GM21723 (cell line): ENCODE measurements at regions not wholly inside any gene's neighbourhood (a gene's known extent, or its start where the extent isn't known, plus 50 kb on each side); places are given as distances from the start of the nearest gene placed in this dataset.

ENCODE experiments used
- ATAC-seq: cut with Tn5 transposase; IDR thresholded peaks from one replicate; pipeline ENCODE4 v1.9.1; 2021; ENCODE audit warnings: mild to moderate bottlenecking, moderate library complexity; ENCODE audit not compliant: unreplicated experiment

GRCh38 chr19:28429356-28429755 is 783.6 kb downstream of the UQCRFS1 start:
- ATAC-seq, result no peak

- no peak for ATAC-seq
Measured at GRCh38 chr19:28428663-28429348, 784.1 kb downstream of the UQCRFS1 start.

GRCh38 chr19:28427376-28428083 is 785.4 kb downstream of the UQCRFS1 start:
- no peak for ATAC-seq

- no peak for ATAC-seq
Measured at GRCh38 chr19:28426730-28427225, 786.2 kb downstream of the UQCRFS1 start.

GRCh38 chr19:28426110-28426729 is 786.7 kb downstream of the UQCRFS1 start:
- ATAC-seq, result no peak

GRCh38 chr19:28425046-28425931 is 787.7 kb downstream of the UQCRFS1 start:
- no peak for ATAC-seq

- ATAC-seq, result no peak
Measured at GRCh38 chr19:28424662-28425045, 788.3 kb downstream of the UQCRFS1 start.

GRCh38 chr19:28424077-28424476 is 788.9 kb downstream of the UQCRFS1 start:
- ATAC-seq, result no peak

- ATAC-seq, result no peak
Measured at GRCh38 chr19:28422791-28423650, 789.9 kb downstream of the UQCRFS1 start.

- ATAC-seq, result no peak
Measured at GRCh38 chr19:28422046-28422445, 790.9 kb downstream of the UQCRFS1 start.

GRCh38 chr19:28420811-28421550 is 792.0 kb downstream of the UQCRFS1 start:
- ATAC-seq, result no peak

GRCh38 chr19:28419312-28419711 is 793.6 kb downstream of the UQCRFS1 start:
- no peak for ATAC-seq

- ATAC-seq, result no peak
Measured at GRCh38 chr19:28417361-28417760, 795.6 kb downstream of the UQCRFS1 start.

- no peak for ATAC-seq
Measured at GRCh38 chr19:28416245-28416644, 796.7 kb downstream of the UQCRFS1 start.

- no peak for ATAC-seq
Measured at GRCh38 chr19:28414748-28415147, 798.2 kb downstream of the UQCRFS1 start.

GRCh38 chr19:28409859-28410258 is 803.1 kb downstream of the UQCRFS1 start:
- ATAC-seq, result no peak

- no peak for ATAC-seq
Measured at GRCh38 chr19:28406966-28407365, 806.0 kb downstream of the UQCRFS1 start.

GRCh38 chr19:28405346-28405742 is 807.6 kb downstream of the UQCRFS1 start:
- ATAC-seq, result no peak

- ATAC-seq, result no peak
Measured at GRCh38 chr19:28404472-28404871, 808.5 kb downstream of the UQCRFS1 start.
